B cell (primary cell): ENCODE measurements at regions not wholly inside any gene's neighbourhood (a gene's known extent, or its start where the extent isn't known, plus 50 kb on each side); places are given as distances from the start of the nearest gene placed in this dataset.

Experiments
- ATAC-seq: fragments of 200-7000 bp; cut with Tn5 transposase; one replicate; pipeline ENCODE4 v1.10.0; 2021; ENCODE audit warnings: low read depth, mild to moderate bottlenecking, moderate number of reproducible peaks, moderate library complexity
- CTCF ChIA-PET: fragments of 350-600 bp; sonication (Branson Sonifier 250); formaldehyde crosslinking; loops from one replicate; lab custom pipeline; 2021; ENCODE audit warnings: antibody characterized with exemption, inconsistent platforms; lab: Charles Lee
- POLR2A ChIA-PET: fragments of 350-600 bp; sonication (Branson Sonifier 250); formaldehyde crosslinking; loops from one replicate; lab custom pipeline; 2021; ENCODE audit warnings: antibody characterized with exemption; lab: Charles Lee
- DNase-seq: peaks from one replicate; pipeline ENCODE4 v3.0.0; 2013
- H2AFZ ChIP-seq: 2 replicates; pipeline ENCODE4 v1.6.1; 2012; ENCODE audit warnings: mild to moderate bottlenecking, low read depth, low read length; ENCODE audit not compliant: insufficient read depth, poor library complexity, severe bottlenecking
- H3K27ac ChIP-seq, 2 donors: 1 replicate in 1 of 2; 2 replicates in 1 of 2; pipeline ENCODE4 v1.5.1; 2012 to 2013; ENCODE audit warnings: low read length in 2 of 2, mild to moderate bottlenecking in 2 of 2, moderate library complexity in 1 of 2
- H3K27me3 ChIP-seq, 4 experiments: fragments of 200-600 bp in 1 of 4; sonication (generic) in 1 of 4; replicated peaks in 1 of 4; 1 replicate in 2 of 4; 2 replicates in 2 of 4; pipeline versions ENCODE4 v1.6.1 to v1.7.0; 2013 to 2016; ENCODE audit warnings: low read length in 3 of 4, mild to moderate bottlenecking in 2 of 4, mixed read lengths in 1 of 4, moderate library complexity in 1 of 4; ENCODE audit not compliant: insufficient read depth in 4 of 4, control insufficient read depth in 3 of 4; ENCODE audit errors: control extremely low read depth in 1 of 4
- H3K36me3 ChIP-seq, 2 experiments: replicated peaks in 1 of 2; 1 replicate in 1 of 2; 2 replicates in 1 of 2; pipeline versions ENCODE4 v1.6.1 to v1.7.1; 2013; ENCODE audit warnings: low read length in 1 of 2; ENCODE audit not compliant: insufficient read depth in 2 of 2, control insufficient read depth in 1 of 2; ENCODE audit errors: control extremely low read depth in 1 of 2, extremely low read depth in 1 of 2
- H3K4me1 ChIP-seq, 2 donors: fragments of 200-600 bp in 1 of 2; sonication (generic) in 1 of 2; 1 replicate in 1 of 2; 2 replicates in 1 of 2; pipeline versions ENCODE4 v1.5.1 to v1.6.1; 2013 to 2017; ENCODE audit warnings: low read length in 2 of 2; ENCODE audit not compliant: control insufficient read depth in 2 of 2, insufficient read depth in 2 of 2
- H3K4me2 ChIP-seq: replicated peaks from 2 replicates; pipeline ENCODE3; 2012; ENCODE audit warnings: mild to moderate bottlenecking, low read depth, low read length; ENCODE audit not compliant: poor library complexity, severe bottlenecking
- H3K4me3 ChIP-seq, 5 experiments: fragments of 200-600 bp in 1 of 5; sonication (generic) in 1 of 5; 1 replicate in 3 of 5; 2 replicates in 2 of 5; pipeline versions ENCODE4 v1.5.1 to v1.7.0; 2011 to 2016; ENCODE audit warnings: low read length in 4 of 5, mild to moderate bottlenecking in 4 of 5, low read depth in 2 of 5, control low read depth in 1 of 5, moderate library complexity in 1 of 5; ENCODE audit not compliant: insufficient read depth in 1 of 5; ENCODE audit errors: control extremely low read depth in 1 of 5, extremely low read depth in 1 of 5
- H3K79me2 ChIP-seq: fragments of 200-600 bp; sonication (generic); one replicate; pipeline ENCODE4 v1.6.0; 2016; ENCODE audit warnings: low read length; ENCODE audit not compliant: control insufficient read depth, insufficient read depth
- H3K9ac ChIP-seq: fragments of 200-600 bp; sonication (generic); 2 replicates; pipeline ENCODE4 v1.6.1; 2017; ENCODE audit warnings: mild to moderate bottlenecking, low read length, moderate library complexity
- H3K9me3 ChIP-seq, 3 donors: one replicate each; pipeline versions ENCODE4 v1.6.1 to v1.7.1; 2013; ENCODE audit warnings: low read length in 2 of 3; ENCODE audit not compliant: control insufficient read depth in 2 of 3, insufficient read depth in 1 of 3; ENCODE audit errors: control extremely low read depth in 1 of 3
- H4K20me1 ChIP-seq: 2 replicates; pipeline ENCODE4 v1.6.0; 2012; ENCODE audit warnings: mild to moderate bottlenecking, low read length; ENCODE audit not compliant: insufficient read depth, control insufficient read depth, poor library complexity, severe bottlenecking
- H3K27ac Mint-ChIP-seq: one replicate; pipeline ENCODE4 v1.8.0; 2021; ENCODE audit warnings: mixed read lengths
- H3K27me3 Mint-ChIP-seq: one replicate; pipeline ENCODE4 v1.8.0; 2021; ENCODE audit warnings: mixed read lengths
- H3K4me1 Mint-ChIP-seq: one replicate; pipeline ENCODE4 v1.8.0; 2021; ENCODE audit warnings: mixed read lengths
- H3K4me3 Mint-ChIP-seq: one replicate; pipeline ENCODE4 v1.8.0; 2021; ENCODE audit warnings: mixed read lengths
- H3K9me3 Mint-ChIP-seq: one replicate; pipeline ENCODE4 v1.8.0; 2022; ENCODE audit warnings: mixed read lengths; ENCODE audit not compliant: insufficient read depth
- CTCF ChIP-seq: fragments of 200-600 bp; IDR thresholded peaks from one replicate; pipeline ENCODE4 v1.8.0; 2022; ENCODE audit warnings: antibody characterized with exemption, mild to moderate bottlenecking
- EZH2 ChIP-seq: IDR thresholded peaks from 2 replicates; pipeline ENCODE4 v1.6.1; 2012; ENCODE audit warnings: borderline replicate concordance, low read depth, mild to moderate bottlenecking, moderate library complexity, low read length; ENCODE audit not compliant: insufficient read depth, poor library complexity, severe bottlenecking
- WGBS: methylation state at CpG from one replicate; pipeline ENCODE4 v1.1.5; 2013; ENCODE audit warnings: missing lambda C conversion rate; ENCODE audit not compliant: insufficient coverage; 5-methylcytosine and 5-hydroxymethylcytosine counted together
- intact Hi-C: fragments of 100-400 bp; cut with micrococcal nuclease; formaldehyde crosslinking; loops from one replicate; pipeline ENCODE4 v1.10.0; 2022

- no peak overlapping the region for H2AFZ ChIP-seq
- H3K4me3 ChIP-seq, result no peak overlapping the region
- TF ChIP-seq CTCF (no peak), EZH2 (no peak)
- intact Hi-C loops, result no loop called here
- CTCF ChIA-PET, result no interaction called here
- no peak for ATAC-seq
- no peaks in the 10 kb centered on the region for H3K27me3 Mint-ChIP-seq
- no peaks in the 10 kb centered on the region for H3K36me3 ChIP-seq
- no peak overlapping the region for H3K27ac Mint-ChIP-seq
- no peaks in the 10 kb centered on the region for H4K20me1 ChIP-seq
- H3K27me3 ChIP-seq, result no peaks in the 10 kb centered on the region
- H3K4me1 Mint-ChIP-seq, result no peaks in the 10 kb centered on the region
- no peaks in the 10 kb centered on the region for H3K4me1 ChIP-seq
- DNase-seq, result no peak
- no peak overlapping the region for H3K9ac ChIP-seq
- H3K9me3 ChIP-seq, result no peaks in the 10 kb centered on the region
- H3K27ac ChIP-seq, result no peak overlapping the region
- H3K4me2 ChIP-seq, result no peak overlapping the region
- POLR2A ChIA-PET, result no interaction called here
- H3K4me3 Mint-ChIP-seq, result no peak overlapping the region
- peaks cover 3% of the 10 kb centered on the region for H3K9me3 Mint-ChIP-seq
- no peaks in the 10 kb centered on the region for H3K79me2 ChIP-seq
Measured at GRCh38 chr3:157775446-157775845, 272.2 kb upstream of the VEPH1 start.

GRCh38 chr3:157769378-157769777, 266.2 kb upstream of the VEPH1 start:
- Histone ChIP-seq H4K20me1 (no peaks in the 10 kb centered on the region), H2AFZ (no peak overlapping the region), H3K27ac (no peak overlapping the region), H3K9me3 (peaks cover 0 to 5% (median 0%) of the 10 kb centered on the region in 3 donors), H3K36me3 (no peaks in the 10 kb centered on the region), H3K79me2 (no peaks in the 10 kb centered on the region), H3K4me2 (no peak overlapping the region), H3K4me3 (no peak overlapping the region), H3K4me1 (no peaks in the 10 kb centered on the region), H3K27me3 (no peaks in the 10 kb centered on the region), H3K9ac (no peak overlapping the region)
- H3K4me3 Mint-ChIP-seq, result no peak overlapping the region
- intact Hi-C loops, result no loop called here
- no peaks in the 10 kb centered on the region for H3K27me3 Mint-ChIP-seq
- no CpG with 5 or more reads among the region's 1 CpG for WGBS
- TF ChIP-seq CTCF (no peak), EZH2 (no peak)
- H3K27ac Mint-ChIP-seq, result no peak overlapping the region
- H3K9me3 Mint-ChIP-seq, result no peaks in the 10 kb centered on the region
- no peak for DNase-seq
- H3K4me1 Mint-ChIP-seq, result no peaks in the 10 kb centered on the region
- no peak for ATAC-seq
- ChIA-PET CTCF (no interaction called here), POLR2A (no interaction called here)
